Mesenchymal stem cell (in vitro differentiated cells and primary cell): ENCODE measurements at regions not wholly inside any gene's neighbourhood (a gene's known extent, or its start where the extent isn't known, plus 50 kb on each side); places are given as distances from the start of the nearest gene placed in this dataset.

Source experiments
- DNase-seq: peaks from one replicate; pipeline ENCODE4 v3.0.0-alpha.2; 2013
- H2AFZ ChIP-seq: one replicate; pipeline ENCODE4 v1.6.1; 2013; ENCODE audit warnings: low read depth, mild to moderate bottlenecking, control low read depth, inconsistent platforms, low read length, moderate library complexity
- H2AK5ac ChIP-seq: 2 replicates; pipeline ENCODE4 v1.6.1; 2013; ENCODE audit warnings: low read length, moderate library complexity, mild to moderate bottlenecking, inconsistent platforms; ENCODE audit not compliant: severe bottlenecking
- H2BK120ac ChIP-seq: one replicate; pipeline ENCODE4 v1.6.1; 2013; ENCODE audit warnings: low read depth, mild to moderate bottlenecking, inconsistent platforms, low read length, moderate library complexity
- H2BK12ac ChIP-seq, 2 experiments: one replicate each; pipeline ENCODE4 v1.6.1; 2013; ENCODE audit warnings: inconsistent platforms in 2 of 2, low read length in 2 of 2, mild to moderate bottlenecking in 2 of 2, moderate library complexity in 2 of 2, control low read depth in 1 of 2
- H2BK15ac ChIP-seq: one replicate; pipeline ENCODE4 v1.6.1; 2013; ENCODE audit warnings: mild to moderate bottlenecking, low read depth, inconsistent platforms; ENCODE audit not compliant: poor library complexity, severe bottlenecking
- H2BK5ac ChIP-seq: 2 replicates; pipeline ENCODE4 v1.6.1; 2013; ENCODE audit warnings: low read depth, mild to moderate bottlenecking, low read length, control low read depth, inconsistent platforms; ENCODE audit not compliant: poor library complexity, severe bottlenecking
- H3K14ac ChIP-seq, 2 experiments: one replicate each; pipeline ENCODE4 v1.6.1; 2013; ENCODE audit warnings: inconsistent platforms in 2 of 2, low read length in 2 of 2, control low read depth in 1 of 2, mild to moderate bottlenecking in 1 of 2, moderate library complexity in 1 of 2
- H3K18ac ChIP-seq, 2 experiments: one replicate each; pipeline ENCODE4 v1.6.1; 2013; ENCODE audit warnings: inconsistent platforms in 2 of 2, low read length in 2 of 2, control low read depth in 1 of 2, low read depth in 1 of 2, mild to moderate bottlenecking in 1 of 2
- H3K23ac ChIP-seq, 2 experiments: one replicate each; pipeline ENCODE4 v1.6.1; 2013; ENCODE audit warnings: inconsistent platforms in 2 of 2, low read length in 2 of 2, mild to moderate bottlenecking in 2 of 2, moderate library complexity in 2 of 2, control low read depth in 1 of 2
- H3K27ac ChIP-seq: 2 replicates; pipeline ENCODE4 v1.5.1; 2013; ENCODE audit warnings: mild to moderate bottlenecking, moderate library complexity, low read length, control low read depth, inconsistent platforms; ENCODE audit not compliant: poor library complexity, severe bottlenecking
- H3K27me3 ChIP-seq, 2 experiments: 2 replicates each; pipeline versions ENCODE4 v1.6.1 to v1.7.0; 2013; ENCODE audit warnings: low read length in 2 of 2, mild to moderate bottlenecking in 2 of 2, moderate library complexity in 2 of 2, control low read depth in 1 of 2, inconsistent platforms in 1 of 2; ENCODE audit not compliant: control insufficient read depth in 1 of 2, insufficient read depth in 1 of 2
- H3K36me3 ChIP-seq, 2 experiments: 2 replicates each; pipeline versions ENCODE4 v1.6.1 to v1.7.0; 2013; ENCODE audit warnings: low read length in 2 of 2, control low read depth in 1 of 2, inconsistent platforms in 1 of 2, low read depth in 1 of 2, mild to moderate bottlenecking in 1 of 2; ENCODE audit not compliant: insufficient read depth in 2 of 2, control insufficient read depth in 1 of 2
- H3K4ac ChIP-seq, 2 experiments: one replicate each; pipeline ENCODE4 v1.6.1; 2013; ENCODE audit warnings: inconsistent platforms in 2 of 2, low read length in 2 of 2, mild to moderate bottlenecking in 2 of 2, moderate library complexity in 2 of 2, control low read depth in 1 of 2, low read depth in 1 of 2
- H3K4me1 ChIP-seq: 2 replicates; pipeline ENCODE4 v1.6.1; 2013; ENCODE audit warnings: low read depth, low read length, control low read depth; ENCODE audit not compliant: control insufficient read depth, insufficient read depth
- H3K4me2 ChIP-seq: 2 replicates; pipeline ENCODE4 v1.6.1; 2013; ENCODE audit warnings: low read length, mild to moderate bottlenecking, inconsistent platforms; ENCODE audit not compliant: poor library complexity, severe bottlenecking
- H3K4me3 ChIP-seq, 2 experiments: 2 replicates each; pipeline versions ENCODE4 v1.5.1 to v1.7.0; 2013; ENCODE audit warnings: low read length in 2 of 2, mild to moderate bottlenecking in 2 of 2, control low read depth in 1 of 2, low read depth in 1 of 2; ENCODE audit not compliant: insufficient read depth in 1 of 2
- H3K79me1 ChIP-seq: replicated peaks from 2 replicates; pipeline ENCODE4 v1.6.1; 2013; ENCODE audit warnings: mild to moderate bottlenecking, control low read depth, low read length, inconsistent platforms; ENCODE audit not compliant: poor library complexity, severe bottlenecking
- H3K9ac ChIP-seq: 2 replicates; pipeline ENCODE4 v1.7.0; 2013; ENCODE audit warnings: mild to moderate bottlenecking, low read length, moderate library complexity
- H3K9me3 ChIP-seq: 2 replicates; pipeline ENCODE4 v1.7.0; 2013; ENCODE audit warnings: mild to moderate bottlenecking, low read length; ENCODE audit not compliant: control insufficient read depth
- H4K8ac ChIP-seq: one replicate; pipeline ENCODE4 v1.6.1; 2013; ENCODE audit warnings: inconsistent platforms, mild to moderate bottlenecking, low read length, moderate library complexity
- H4K91ac ChIP-seq: one replicate; pipeline ENCODE4 v1.6.1; 2013; ENCODE audit warnings: mild to moderate bottlenecking, low read length, inconsistent platforms
- WGBS: methylation state at CpG from one replicate; pipeline ENCODE4 v1.1.7; 2013; ENCODE audit warnings: mixed read lengths; 5-methylcytosine and 5-hydroxymethylcytosine counted together

DNA sequence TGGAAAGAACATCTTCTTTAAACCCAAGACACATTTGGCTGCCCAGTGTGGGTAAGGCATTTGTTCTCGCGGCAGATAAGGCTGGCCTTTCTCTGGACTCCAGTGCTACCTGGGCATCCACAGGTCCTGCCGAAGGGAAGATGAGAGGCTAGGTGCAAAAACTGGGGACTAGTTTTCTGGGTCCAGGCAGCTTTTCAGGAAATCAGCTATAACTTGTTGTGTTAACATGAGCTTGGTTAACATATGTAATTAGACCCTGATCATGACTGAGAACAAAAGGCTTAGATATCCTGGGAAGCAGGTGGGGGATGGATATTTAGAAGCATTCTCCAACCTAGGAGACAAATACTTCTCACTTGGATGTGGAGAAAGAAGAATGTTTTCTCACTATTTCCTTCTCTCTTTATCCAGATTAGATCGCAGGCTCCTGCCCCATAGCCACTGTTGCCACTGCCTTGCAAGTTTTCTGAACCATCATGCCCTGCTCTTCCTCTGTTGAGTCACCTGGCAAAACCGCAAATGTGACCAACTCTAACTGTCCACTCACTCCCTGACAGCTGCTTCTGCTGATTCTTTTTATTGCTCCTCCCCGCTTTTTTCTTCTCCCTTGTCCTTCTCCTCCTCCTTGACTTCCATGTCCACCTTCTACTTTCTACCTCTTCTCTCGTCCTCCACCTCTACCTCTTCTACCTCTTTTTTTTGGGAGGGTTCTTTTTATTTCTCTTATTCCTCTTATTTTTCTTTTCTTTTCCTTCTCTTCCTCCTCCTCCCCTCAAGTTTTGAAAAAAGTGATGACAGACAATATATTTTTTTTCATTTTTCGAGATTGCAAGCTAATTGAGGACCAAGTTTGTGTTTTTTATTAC, 258.1 kb downstream of the UTRN start:
- no peak overlapping the region for H4K91ac ChIP-seq
- H2BK5ac ChIP-seq, result no peak overlapping the region
- H4K8ac ChIP-seq, result no peak overlapping the region
- no peak overlapping the region for H2BK15ac ChIP-seq
- H3K23ac ChIP-seq, result no peak overlapping the region
- no peak overlapping the region for H2AFZ ChIP-seq
- H2BK120ac ChIP-seq, result no peak overlapping the region
- no peak overlapping the region for H2BK12ac ChIP-seq
- H3K4ac ChIP-seq, result no peak overlapping the region
- 91% methylated on average over 6 of the region's 8 CpGs for WGBS
- H2AK5ac ChIP-seq, result no peak overlapping the region
- H3K27ac ChIP-seq, result no peak overlapping the region
- peak; percentile 21 for DNase-seq
- peaks cover 9 to 65% of the 10 kb centered on the region in 2 experiments for H3K36me3 ChIP-seq
- no peak overlapping the region for H3K18ac ChIP-seq
- no peaks in the 10 kb centered on the region for H3K27me3 ChIP-seq
- peaks cover 3% of the 10 kb centered on the region for H3K79me1 ChIP-seq
- H3K4me3 ChIP-seq, result no peak overlapping the region
- no peak overlapping the region for H3K4me2 ChIP-seq
- H3K4me1 ChIP-seq, result no peaks in the 10 kb centered on the region
- no peak overlapping the region for H3K9ac ChIP-seq
- no peak overlapping the region for H3K14ac ChIP-seq
- no peaks in the 10 kb centered on the region for H3K9me3 ChIP-seq

DNA sequence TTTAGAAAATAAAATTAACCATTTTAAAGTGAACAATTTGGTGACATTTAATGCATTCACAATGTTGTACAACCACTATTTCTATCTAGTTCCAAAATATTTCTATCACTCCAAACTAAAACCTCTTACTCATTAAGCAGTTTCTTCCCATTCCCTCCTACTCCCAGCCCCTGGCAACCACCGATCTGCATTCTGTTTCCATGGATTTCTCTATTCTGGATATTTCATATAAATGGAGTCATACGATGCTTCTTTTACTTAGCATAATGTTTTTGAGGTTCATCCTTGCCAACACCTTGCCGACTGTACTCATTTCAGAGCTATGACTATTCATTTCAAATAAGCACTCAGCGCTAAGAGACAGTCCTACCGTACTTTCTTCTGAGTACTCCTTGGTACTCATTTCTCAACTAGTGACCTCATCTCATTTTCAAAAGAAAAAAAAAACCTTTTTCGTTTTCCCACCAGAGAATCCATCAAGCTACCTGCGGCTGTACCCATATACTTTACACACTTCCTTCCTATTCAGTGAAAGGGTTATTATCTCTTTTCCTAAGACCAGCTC, 259.2 kb downstream of the UTRN start:
- no peak overlapping the region for H2AFZ ChIP-seq
- no peak for DNase-seq
- no peak overlapping the region for H3K27ac ChIP-seq
- no peak overlapping the region for H3K4ac ChIP-seq
- no peaks in the 10 kb centered on the region for H3K4me1 ChIP-seq
- H3K36me3 ChIP-seq, result peaks cover 9 to 68% of the 10 kb centered on the region in 2 experiments
- no peak overlapping the region for H3K4me2 ChIP-seq
- WGBS, result 99% methylated on average over 7 of the region's 7 CpGs
- H3K9me3 ChIP-seq, result no peaks in the 10 kb centered on the region
- no peak overlapping the region for H3K14ac ChIP-seq
- no peak overlapping the region for H3K23ac ChIP-seq
- no peak overlapping the region for H2BK120ac ChIP-seq
- no peak overlapping the region for H3K4me3 ChIP-seq
- no peak overlapping the region for H2AK5ac ChIP-seq
- no peak overlapping the region for H2BK12ac ChIP-seq
- no peak overlapping the region for H2BK15ac ChIP-seq
- H4K91ac ChIP-seq, result no peak overlapping the region
- H3K18ac ChIP-seq, result no peak overlapping the region
- H3K79me1 ChIP-seq, result peaks cover 5% of the 10 kb centered on the region
- H3K9ac ChIP-seq, result no peak overlapping the region
- no peak overlapping the region for H2BK5ac ChIP-seq
- no peaks in the 10 kb centered on the region for H3K27me3 ChIP-seq
- H4K8ac ChIP-seq, result no peak overlapping the region

DNA sequence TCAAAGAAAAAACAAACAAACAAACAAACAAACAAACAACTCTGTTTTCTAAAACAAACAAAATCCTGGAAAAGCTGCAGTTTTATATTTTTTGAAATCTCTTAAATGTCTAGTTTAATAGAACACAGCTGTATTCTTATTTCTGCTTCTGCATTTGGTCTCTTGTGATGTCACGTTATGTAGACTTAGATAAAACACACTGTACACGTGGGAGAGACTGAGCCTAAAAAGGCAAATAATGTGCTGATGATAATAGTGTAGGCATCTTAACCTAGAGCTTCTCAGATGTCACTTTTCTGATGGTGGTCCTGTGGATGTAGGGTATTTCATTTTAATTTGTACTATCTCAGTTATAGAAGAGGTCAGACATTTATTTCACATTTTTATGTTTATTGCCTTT, 261.7 kb downstream of the UTRN start:
- H3K18ac ChIP-seq, result no peak overlapping the region
- no peaks in the 10 kb centered on the region for H3K27me3 ChIP-seq
- WGBS, result 91% methylated on average over 2 of the region's 2 CpGs
- H2BK15ac ChIP-seq, result no peak overlapping the region
- no peak overlapping the region for H2BK120ac ChIP-seq
- H2BK12ac ChIP-seq, result no peak overlapping the region
- no peaks in the 10 kb centered on the region for H3K4me1 ChIP-seq
- peak overlapping the region; percentile 10 for H3K9ac ChIP-seq
- H3K9me3 ChIP-seq, result no peaks in the 10 kb centered on the region
- H2BK5ac ChIP-seq, result no peak overlapping the region
- H3K23ac ChIP-seq, result no peak overlapping the region
- no peak overlapping the region for H4K91ac ChIP-seq
- H2AK5ac ChIP-seq, result no peak overlapping the region
- H3K4me2 ChIP-seq, result no peak overlapping the region
- H2AFZ ChIP-seq, result no peak overlapping the region
- H3K4me3 ChIP-seq, result no peak overlapping the region
- H3K79me1 ChIP-seq, result peaks cover 4% of the 10 kb centered on the region
- no peak overlapping the region for H3K27ac ChIP-seq
- DNase-seq, result no peak
- H4K8ac ChIP-seq, result no peak overlapping the region
- no peak overlapping the region for H3K4ac ChIP-seq
- H3K36me3 ChIP-seq, result peaks cover 3 to 68% of the 10 kb centered on the region in 2 experiments
- no peak overlapping the region for H3K14ac ChIP-seq

DNA sequence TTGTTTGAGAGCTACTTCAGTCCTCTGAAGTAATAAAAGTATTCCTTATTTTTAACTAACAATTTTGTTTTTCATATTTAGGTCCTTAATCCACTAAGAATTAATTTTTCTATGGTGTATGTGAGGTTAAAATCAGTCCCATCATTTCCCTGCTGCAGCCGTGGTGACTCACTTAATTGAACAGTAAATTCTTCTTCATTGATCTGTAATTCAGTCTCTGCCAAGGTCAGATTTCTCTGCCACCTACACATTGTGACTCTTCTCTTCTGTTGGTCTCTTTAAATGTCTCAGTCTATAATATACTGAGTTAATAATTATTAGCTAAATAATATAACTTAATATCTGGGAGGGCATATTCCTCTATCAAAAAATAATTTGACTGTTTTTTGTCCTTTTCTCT, 262.3 kb downstream of the UTRN start:
- H3K27ac ChIP-seq, result no peak overlapping the region
- peaks cover 4% of the 10 kb centered on the region for H3K79me1 ChIP-seq
- no peak overlapping the region for H2BK12ac ChIP-seq
- H2AFZ ChIP-seq, result no peak overlapping the region
- no peak overlapping the region for H2AK5ac ChIP-seq
- no peak overlapping the region for H3K14ac ChIP-seq
- H2BK120ac ChIP-seq, result no peak overlapping the region
- H3K27me3 ChIP-seq, result no peaks in the 10 kb centered on the region
- H3K36me3 ChIP-seq, result peaks cover 3 to 70% of the 10 kb centered on the region in 2 experiments
- H2BK15ac ChIP-seq, result no peak overlapping the region
- no peak overlapping the region for H3K18ac ChIP-seq
- no peak for DNase-seq
- no peak overlapping the region for H4K91ac ChIP-seq
- WGBS, result 100% methylated on average over 1 of the region's 1 CpG
- H3K9me3 ChIP-seq, result no peaks in the 10 kb centered on the region
- H3K4me1 ChIP-seq, result no peaks in the 10 kb centered on the region
- H3K4me2 ChIP-seq, result no peak overlapping the region
- H3K9ac ChIP-seq, result peak overlapping the region; percentile 45
- no peak overlapping the region for H3K4me3 ChIP-seq
- H4K8ac ChIP-seq, result no peak overlapping the region
- no peak overlapping the region for H3K4ac ChIP-seq
- H2BK5ac ChIP-seq, result no peak overlapping the region
- no peak overlapping the region for H3K23ac ChIP-seq
